DND-41 (cell line): ENCODE measurements at regions not wholly inside any gene's neighbourhood (a gene's known extent, or its start where the extent isn't known, plus 50 kb on each side); places are given as distances from the start of the nearest gene placed in this dataset.

Source experiments
- EZH2 ChIP-seq: IDR thresholded peaks from 3 replicates; pipeline ENCODE4 v1.6.1; 2012; ENCODE audit warnings: borderline replicate concordance, low read depth, mild to moderate bottlenecking, moderate library complexity, low read length, inconsistent platforms; ENCODE audit not compliant: severe bottlenecking
- TF ChIP-seq, protein P1 (sequence below): IDR thresholded peaks from 2 replicates; pipeline ENCODE4 v1.5.1; 2012; ENCODE audit warnings: borderline replicate concordance, low read length, moderate library complexity, mild to moderate bottlenecking; ENCODE audit not compliant: poor library complexity, severe bottlenecking; ENCODE audit errors: extremely low read depth

DNA sequence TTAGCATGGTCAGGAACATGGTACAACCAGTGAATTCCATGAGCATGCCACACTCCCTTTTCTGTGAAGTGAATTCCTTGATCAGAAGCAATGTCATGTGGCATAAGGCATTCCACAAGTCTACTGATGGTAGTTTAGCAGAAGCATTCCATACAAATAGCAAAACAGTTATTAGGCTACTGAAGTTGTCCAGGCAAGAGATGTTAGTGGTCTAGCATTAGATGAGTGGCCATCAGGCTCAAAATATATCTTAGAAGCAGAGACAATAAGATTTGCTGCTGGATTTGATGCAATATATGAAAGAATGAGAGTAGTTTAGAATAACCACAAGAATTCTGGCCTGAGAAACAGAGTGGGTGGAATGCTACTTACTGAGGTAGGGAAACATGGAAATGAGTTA, 355.3 kb upstream of the NRXN1 start:
- TF ChIP-seq, protein P1, sequence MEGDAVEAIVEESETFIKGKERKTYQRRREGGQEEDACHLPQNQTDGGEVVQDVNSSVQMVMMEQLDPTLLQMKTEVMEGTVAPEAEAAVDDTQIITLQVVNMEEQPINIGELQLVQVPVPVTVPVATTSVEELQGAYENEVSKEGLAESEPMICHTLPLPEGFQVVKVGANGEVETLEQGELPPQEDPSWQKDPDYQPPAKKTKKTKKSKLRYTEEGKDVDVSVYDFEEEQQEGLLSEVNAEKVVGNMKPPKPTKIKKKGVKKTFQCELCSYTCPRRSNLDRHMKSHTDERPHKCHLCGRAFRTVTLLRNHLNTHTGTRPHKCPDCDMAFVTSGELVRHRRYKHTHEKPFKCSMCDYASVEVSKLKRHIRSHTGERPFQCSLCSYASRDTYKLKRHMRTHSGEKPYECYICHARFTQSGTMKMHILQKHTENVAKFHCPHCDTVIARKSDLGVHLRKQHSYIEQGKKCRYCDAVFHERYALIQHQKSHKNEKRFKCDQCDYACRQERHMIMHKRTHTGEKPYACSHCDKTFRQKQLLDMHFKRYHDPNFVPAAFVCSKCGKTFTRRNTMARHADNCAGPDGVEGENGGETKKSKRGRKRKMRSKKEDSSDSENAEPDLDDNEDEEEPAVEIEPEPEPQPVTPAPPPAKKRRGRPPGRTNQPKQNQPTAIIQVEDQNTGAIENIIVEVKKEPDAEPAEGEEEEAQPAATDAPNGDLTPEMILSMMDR = no peak
- no peak for TF ChIP-seq EZH2
